ENCODE measurements at regions not wholly inside any gene's neighbourhood (a gene's known extent, or its start where the extent isn't known, plus 50 kb on each side); places are given as distances from the start of the nearest gene placed in this dataset.

DNA sequence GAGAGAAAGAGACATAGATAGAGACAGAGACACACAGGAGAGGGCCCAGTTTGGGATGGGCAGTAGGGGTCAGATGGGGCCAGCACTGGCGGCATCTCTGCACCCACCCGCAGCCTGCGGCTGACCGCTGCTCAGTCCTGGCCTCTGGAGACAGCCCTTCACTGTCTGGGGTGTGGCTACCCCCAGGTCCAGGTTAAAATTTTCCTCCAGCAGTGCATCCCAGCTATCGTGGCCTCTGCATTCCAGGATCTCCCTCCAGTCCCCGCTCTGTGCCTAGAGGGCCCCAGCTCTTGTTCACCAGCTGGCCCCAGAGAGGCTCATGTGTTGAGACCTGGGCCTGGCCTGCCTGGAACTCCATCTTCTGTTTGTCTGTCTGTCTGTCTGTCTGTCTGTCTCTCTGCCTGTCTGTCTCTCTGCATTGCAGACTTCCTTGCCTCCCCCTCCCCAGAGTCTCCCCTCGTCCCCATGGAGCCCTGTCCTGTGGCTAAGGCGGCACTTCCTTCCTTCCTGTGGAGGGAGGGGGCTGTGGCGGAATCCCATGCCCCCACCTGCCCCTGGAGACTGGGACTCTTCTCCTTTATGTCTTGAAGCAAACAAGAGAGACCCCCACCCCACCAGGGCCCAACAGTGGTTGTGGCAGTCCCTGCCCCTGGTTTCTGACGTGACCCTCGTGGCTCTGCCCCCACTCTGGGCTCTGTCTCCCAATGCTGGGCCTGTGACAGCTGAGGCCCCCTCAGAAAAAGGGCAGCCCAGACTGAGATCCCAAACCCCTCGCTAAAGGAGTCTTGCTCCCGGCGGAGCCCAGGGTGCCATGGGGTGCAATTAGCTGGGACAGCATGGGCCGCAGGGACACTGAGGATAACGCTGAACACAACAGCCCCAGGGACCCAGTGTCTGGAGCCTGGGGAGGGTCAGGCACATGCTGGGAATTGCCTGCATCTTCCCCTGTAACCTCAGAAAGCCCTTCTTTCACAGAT, 241.8 kb downstream of the NPHP4 start:
- no peaks in the 10 kb centered on the region for H3K9me3 ChIP-seq
- no peaks in the 10 kb centered on the region for H3K36me3 ChIP-seq
- no peak for DNase-seq
- 77 to 80% (median 78%) methylated on average over 15 to 16 of the region's 16 CpGs for WGBS, 5 donors
- peaks cover 0 to 5% (median 0%) of the 10 kb centered on the region in 4 donors for H3K4me1 ChIP-seq
- intact Hi-C loops (cut with DNase I; ENCODE audit: low total_unique reads) = no loop called here
- TF ChIP-seq EP300 (IDR thresholded peaks at IDR 0.05) = no peak
- TF ChIP-seq POLR2AphosphoS5 (IDR thresholded peaks at IDR 0.05) = no peak
- no peak overlapping the region for H3K4me3 ChIP-seq
- peaks cover 0 to 88% (median 10%) of the 10 kb centered on the region in 3 donors for H3K27me3 ChIP-seq
- H3K27ac ChIP-seq = no peak overlapping the region

- intact Hi-C loops (cut with DNase I; ENCODE audit: low total_unique reads) = loop anchor here (10.0 kb wide), 1 partner anchor 244 kb away; no protein-coding TSS in a partner anchor
- TF ChIP-seq POLR2AphosphoS5 (IDR thresholded peaks at IDR 0.05) (no peak), POLR2A (IDR thresholded peaks at IDR 0.05) (no peak), EP300 (IDR thresholded peaks at IDR 0.05) (no peak)
- TF ChIP-seq, protein P1, sequence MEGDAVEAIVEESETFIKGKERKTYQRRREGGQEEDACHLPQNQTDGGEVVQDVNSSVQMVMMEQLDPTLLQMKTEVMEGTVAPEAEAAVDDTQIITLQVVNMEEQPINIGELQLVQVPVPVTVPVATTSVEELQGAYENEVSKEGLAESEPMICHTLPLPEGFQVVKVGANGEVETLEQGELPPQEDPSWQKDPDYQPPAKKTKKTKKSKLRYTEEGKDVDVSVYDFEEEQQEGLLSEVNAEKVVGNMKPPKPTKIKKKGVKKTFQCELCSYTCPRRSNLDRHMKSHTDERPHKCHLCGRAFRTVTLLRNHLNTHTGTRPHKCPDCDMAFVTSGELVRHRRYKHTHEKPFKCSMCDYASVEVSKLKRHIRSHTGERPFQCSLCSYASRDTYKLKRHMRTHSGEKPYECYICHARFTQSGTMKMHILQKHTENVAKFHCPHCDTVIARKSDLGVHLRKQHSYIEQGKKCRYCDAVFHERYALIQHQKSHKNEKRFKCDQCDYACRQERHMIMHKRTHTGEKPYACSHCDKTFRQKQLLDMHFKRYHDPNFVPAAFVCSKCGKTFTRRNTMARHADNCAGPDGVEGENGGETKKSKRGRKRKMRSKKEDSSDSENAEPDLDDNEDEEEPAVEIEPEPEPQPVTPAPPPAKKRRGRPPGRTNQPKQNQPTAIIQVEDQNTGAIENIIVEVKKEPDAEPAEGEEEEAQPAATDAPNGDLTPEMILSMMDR (IDR thresholded peaks at IDR 0.05) = no peak
- H3K4me1 ChIP-seq = peaks cover 0 to 13% (median 0%) of the 10 kb centered on the region in 4 donors
- peaks cover 0 to 86% (median 13%) of the 10 kb centered on the region in 3 donors for H3K27me3 ChIP-seq
- no peaks in the 10 kb centered on the region for H3K9me3 ChIP-seq
- no peaks in the 10 kb centered on the region for H3K36me3 ChIP-seq
- 72 to 81% (median 74%) methylated on average over 12 to 26 of the region's 26 CpGs for WGBS, 5 donors
- DNase-seq = no peak
- H3K4me3 ChIP-seq = no peak overlapping the region
- no peak overlapping the region for H3K27ac ChIP-seq
These were observed 243.7 kb downstream of the NPHP4 start for GRCh38 chr1:5748286-5749225.

DNA sequence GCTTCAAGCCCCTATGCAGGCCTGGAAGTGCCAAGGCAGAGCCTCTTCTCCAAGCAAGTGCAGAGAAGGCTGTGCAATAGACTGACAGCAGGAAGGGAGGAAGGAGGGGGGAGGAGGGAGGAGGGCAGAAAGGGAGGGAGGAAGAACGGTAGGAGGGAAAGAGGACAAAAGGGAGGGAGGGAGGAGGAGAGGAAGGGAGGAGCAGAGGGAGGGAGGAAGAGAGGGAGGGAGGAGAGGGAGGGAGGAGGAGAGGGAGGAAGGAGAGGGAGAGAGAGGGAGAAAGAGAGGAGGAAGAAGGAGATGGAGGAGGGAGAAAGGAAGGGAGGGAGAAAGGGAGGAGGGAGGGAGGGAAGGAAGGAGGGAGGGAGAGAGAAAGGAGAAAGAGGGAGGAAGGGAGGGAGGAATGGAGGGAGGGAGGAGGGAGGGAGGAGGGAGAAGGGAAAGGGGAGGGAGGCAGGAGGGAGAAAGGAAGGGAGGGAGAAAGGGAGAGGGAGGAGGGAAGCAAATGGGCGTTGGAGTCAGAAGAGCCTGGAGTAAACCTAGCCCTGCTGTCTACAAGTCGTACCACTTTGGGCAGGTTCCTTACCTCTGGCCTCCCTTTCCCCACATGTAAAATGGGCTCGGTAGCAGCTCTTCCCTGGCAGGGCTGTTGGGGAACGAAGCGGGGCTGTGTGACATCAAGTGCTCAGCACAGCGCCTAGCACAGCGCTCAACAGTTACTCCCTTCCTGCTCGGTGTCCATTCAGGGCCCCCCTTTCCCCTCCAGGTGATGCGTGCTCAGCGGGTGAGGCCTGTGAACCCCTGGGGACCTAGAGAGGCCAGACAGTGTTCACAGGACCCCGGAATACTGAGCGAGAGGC, 244.6 kb downstream of the NPHP4 start:
- 57 to 78% (median 69%) methylated on average over 10 to 13 of the region's 13 CpGs for WGBS, 5 donors
- DNase-seq = peak in 1 of 2 donors; percentile 14
- intact Hi-C loops (cut with DNase I; ENCODE audit: low total_unique reads) = loop anchor here (10.0 kb wide), 1 partner anchor 243 kb away; no protein-coding TSS in a partner anchor

More for the DNA sequence above, 244.6 kb downstream of the NPHP4 start:
- H3K4me3 ChIP-seq = no peak overlapping the region
- peaks cover 0 to 13% (median 0%) of the 10 kb centered on the region in 4 donors for H3K4me1 ChIP-seq
- no peaks in the 10 kb centered on the region for H3K9me3 ChIP-seq
- TF ChIP-seq EP300 (IDR thresholded peaks at IDR 0.05) = no peak
- TF ChIP-seq POLR2A (IDR thresholded peaks at IDR 0.05) = no peak
- TF ChIP-seq POLR2AphosphoS5 (IDR thresholded peaks at IDR 0.05) = no peak
- TF ChIP-seq, protein P1 (IDR thresholded peaks at IDR 0.05) = no peak
- H3K27me3 ChIP-seq = peaks cover 0 to 87% (median 17%) of the 10 kb centered on the region in 3 donors
- H3K36me3 ChIP-seq = no peaks in the 10 kb centered on the region
- H3K27ac ChIP-seq = no peak overlapping the region
